Endothelial cell of umbilical vein (primary cell): ENCODE measurements at regions not wholly inside any gene's neighbourhood (a gene's known extent, or its start where the extent isn't known, plus 50 kb on each side); places are given as distances from the start of the nearest gene placed in this dataset.

Source experiments
- BruUV-seq: library from RNA; stranded (reverse); fragments of 400-500 nt; replicated peaks from 2 replicates; lab custom pipeline; 2021; lab: Mats Ljungman, UMichigan
- CTCF ChIA-PET: fragments of 300-600, 350-600 bp; sonication (Branson Sonifier 250); formaldehyde crosslinking; loops from one replicate; lab custom pipeline; 2021; ENCODE audit warnings: antibody characterized with exemption, inconsistent platforms; lab: Charles Lee
- POLR2A ChIA-PET: fragments of 300-600, 350-600 bp; sonication (Branson Sonifier 250); formaldehyde crosslinking; loops from one replicate; lab custom pipeline; 2021; ENCODE audit warnings: antibody characterized with exemption, inconsistent platforms; lab: Charles Lee
- DNase-seq: peaks from one replicate; pipeline ENCODE4 v3.0.0-alpha.2; 2011; ENCODE audit warnings: low read depth, low spot score
- FAIRE-seq: peaks from 2 replicates; lab custom pipeline; 2011; peaks lifted over from hg19 to GRCh38; lab: Jason Lieb, UNC
- H2AFZ ChIP-seq: 2 replicates; pipeline ENCODE4 v1.6.0; 2012; ENCODE audit warnings: low read depth, low read length, control low read depth, inconsistent platforms
- H3K27ac ChIP-seq: 2 replicates; pipeline ENCODE4 v1.5.1; 2011; ENCODE audit warnings: low read depth, mild to moderate bottlenecking, control low read depth, low read length, moderate library complexity; ENCODE audit not compliant: insufficient read depth
- H3K27me3 ChIP-seq, 2 experiments: 2 replicates each; pipeline versions ENCODE4 v1.6.0 to v1.6.1; 2011; ENCODE audit warnings: low read length in 2 of 2, mixed read lengths in 1 of 2; ENCODE audit not compliant: control insufficient read depth in 2 of 2, insufficient read depth in 2 of 2
- H3K36me3 ChIP-seq, 2 experiments: 2 replicates in 1 of 2; 3 replicates in 1 of 2; pipeline ENCODE4 v1.5.1; 2011; ENCODE audit warnings: low read length in 2 of 2, mild to moderate bottlenecking in 1 of 2, moderate library complexity in 1 of 2; ENCODE audit not compliant: control insufficient read depth in 2 of 2, insufficient read depth in 2 of 2; ENCODE audit errors: extremely low read depth in 1 of 2
- H3K4me1 ChIP-seq: 3 replicates; pipeline ENCODE4 v1.5.1; 2011; ENCODE audit warnings: mild to moderate bottlenecking, low read length; ENCODE audit not compliant: control insufficient read depth, insufficient read depth; ENCODE audit errors: extremely low read depth
- H3K4me2 ChIP-seq: 2 replicates; pipeline ENCODE4 v1.6.1; 2011; ENCODE audit warnings: low read length, control low read depth, mixed read lengths; ENCODE audit not compliant: insufficient read depth
- H3K4me3 ChIP-seq, 3 experiments: fragments of 200-600 bp in 1 of 3; sonication (generic), shearing (Covaris generic) in 1 of 3; replicated peaks in 1 of 3; 2 replicates each; pipeline ENCODE4 v1.5.1; 2011 to 2016; ENCODE audit warnings: control low read depth in 3 of 3, low read length in 3 of 3, mild to moderate bottlenecking in 2 of 3, inconsistent platforms in 1 of 3, low read depth in 1 of 3, moderate library complexity in 1 of 3; ENCODE audit not compliant: insufficient read depth in 1 of 3
- H3K79me2 ChIP-seq: 2 replicates; pipeline ENCODE4 v1.6.0; 2012; ENCODE audit warnings: low read length, inconsistent platforms; ENCODE audit not compliant: control insufficient read depth, insufficient read depth
- H3K9ac ChIP-seq: replicated peaks from 2 replicates; pipeline ENCODE3; 2011; ENCODE audit warnings: low read length, control low read depth; ENCODE audit not compliant: insufficient read depth; ENCODE audit errors: extremely low read depth
- H3K9me1 ChIP-seq: replicated peaks from 3 replicates; pipeline ENCODE4 v1.6.0; 2011; ENCODE audit warnings: mild to moderate bottlenecking, low read length; ENCODE audit not compliant: control insufficient read depth, insufficient read depth; ENCODE audit errors: extremely low read depth
- H3K9me3 ChIP-seq: replicated peaks from 2 replicates; pipeline ENCODE4 v1.5.1; 2012; ENCODE audit warnings: low read length, inconsistent platforms; ENCODE audit not compliant: control insufficient read depth, insufficient read depth
- H4K20me1 ChIP-seq: replicated peaks from 2 replicates; pipeline ENCODE3; 2011; ENCODE audit warnings: mild to moderate bottlenecking, low read length; ENCODE audit not compliant: control insufficient read depth, insufficient read depth; ENCODE audit errors: extremely low read depth
- EZH2 ChIP-seq: IDR thresholded peaks from 2 replicates; pipeline ENCODE4 v1.6.1; 2012; ENCODE audit warnings: borderline replicate concordance, low read depth, mild to moderate bottlenecking, moderate library complexity, low read length, inconsistent platforms; ENCODE audit not compliant: severe bottlenecking
- FOS ChIP-seq: IDR thresholded peaks from 2 replicates; pipeline ENCODE4 v1.6.1; 2011; ENCODE audit warnings: mild to moderate bottlenecking, low read length, moderate library complexity, borderline replicate concordance; ENCODE audit not compliant: insufficient read depth
- GATA2 ChIP-seq: IDR thresholded peaks from 2 replicates; pipeline ENCODE4 v1.7.0; 2011; ENCODE audit warnings: low read depth, mild to moderate bottlenecking, moderate library complexity, mixed read lengths, low read length; ENCODE audit not compliant: insufficient read length, insufficient read depth
- JUN ChIP-seq: IDR thresholded peaks from 2 replicates; pipeline ENCODE4 v1.6.1; 2011; ENCODE audit warnings: borderline replicate concordance, low read depth; ENCODE audit not compliant: insufficient read length, insufficient read depth
- MYC ChIP-seq: IDR thresholded peaks from one replicate; pipeline ENCODE4 v1.6.1; 2011; ENCODE audit warnings: mild to moderate bottlenecking, low read depth, low read length
- POLR2A ChIP-seq: IDR thresholded peaks from 2 replicates; pipeline ENCODE4 v1.6.1; 2012; ENCODE audit warnings: low read depth, mild to moderate bottlenecking, control low read depth, low read length
- POLR2AphosphoS5 ChIP-seq: IDR thresholded peaks from 2 replicates; pipeline ENCODE4 v1.6.1; 2012; ENCODE audit warnings: low read depth, mild to moderate bottlenecking, control low read depth, low read length, moderate library complexity; ENCODE audit not compliant: insufficient read depth
- dilution Hi-C: fragments of 300-500 bp; cut with MboI; formaldehyde crosslinking; loops from one replicate; pipeline ENCODE4 v1.15.0; 2019; ENCODE audit warnings: low sequenced_read_pairs; ENCODE audit not compliant: extremely low pct_ligation_motif_present
- intact Hi-C: fragments of 100-400 bp; cut with micrococcal nuclease; formaldehyde crosslinking; loops from one replicate; pipeline ENCODE4 v1.10.0; 2022
- TF ChIP-seq, protein P1 (sequence below): IDR thresholded peaks from 2 replicates; pipeline ENCODE4 v1.6.1; 2011; ENCODE audit not compliant: insufficient read depth, insufficient read length
- TF ChIP-seq, protein P2 (sequence below), 2 donors: IDR thresholded peaks; 1 replicate in 1 of 2; 2 replicates in 1 of 2; pipeline ENCODE4 v1.5.1; 2011; ENCODE audit warnings: low read length in 2 of 2, mild to moderate bottlenecking in 2 of 2, moderate library complexity in 2 of 2, control low read depth in 1 of 2, inconsistent platforms in 1 of 2, low read depth in 1 of 2; ENCODE audit not compliant: insufficient read depth in 1 of 2; ENCODE audit errors: extremely low read depth in 1 of 2

DNA sequence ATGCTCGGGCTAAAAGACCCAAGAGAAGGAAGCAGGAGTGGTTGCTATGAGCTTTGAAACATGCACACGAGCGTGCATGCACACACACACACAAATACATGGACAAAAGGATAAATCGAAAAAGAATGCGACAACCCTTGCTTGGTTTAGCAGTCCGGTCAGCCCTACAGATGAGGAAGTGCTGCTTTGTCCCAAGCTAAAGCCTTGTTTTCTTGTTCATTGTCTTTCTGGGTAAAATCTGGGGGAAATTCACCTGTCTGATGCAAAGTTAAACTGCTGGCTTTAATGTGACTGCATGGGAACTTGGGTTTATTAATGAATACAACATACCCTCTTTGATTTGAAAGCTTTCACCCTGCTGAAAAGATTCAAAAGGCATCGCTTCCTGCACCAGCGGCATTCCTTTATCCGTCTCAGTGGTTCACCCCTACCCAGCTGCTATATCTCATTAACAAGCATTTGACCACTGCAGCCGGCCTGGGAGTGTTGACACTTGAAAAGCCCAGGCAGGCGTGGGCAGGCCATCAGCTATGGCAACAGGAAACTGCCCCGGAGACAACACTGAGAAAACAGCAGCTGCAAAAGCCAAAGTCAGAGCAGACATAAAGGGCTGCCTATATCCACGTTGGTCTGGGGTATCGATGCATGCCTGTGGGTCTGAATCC, 301.7 kb downstream of the NDFIP2 start:
- BruUV-seq: no TSS peak

DNA sequence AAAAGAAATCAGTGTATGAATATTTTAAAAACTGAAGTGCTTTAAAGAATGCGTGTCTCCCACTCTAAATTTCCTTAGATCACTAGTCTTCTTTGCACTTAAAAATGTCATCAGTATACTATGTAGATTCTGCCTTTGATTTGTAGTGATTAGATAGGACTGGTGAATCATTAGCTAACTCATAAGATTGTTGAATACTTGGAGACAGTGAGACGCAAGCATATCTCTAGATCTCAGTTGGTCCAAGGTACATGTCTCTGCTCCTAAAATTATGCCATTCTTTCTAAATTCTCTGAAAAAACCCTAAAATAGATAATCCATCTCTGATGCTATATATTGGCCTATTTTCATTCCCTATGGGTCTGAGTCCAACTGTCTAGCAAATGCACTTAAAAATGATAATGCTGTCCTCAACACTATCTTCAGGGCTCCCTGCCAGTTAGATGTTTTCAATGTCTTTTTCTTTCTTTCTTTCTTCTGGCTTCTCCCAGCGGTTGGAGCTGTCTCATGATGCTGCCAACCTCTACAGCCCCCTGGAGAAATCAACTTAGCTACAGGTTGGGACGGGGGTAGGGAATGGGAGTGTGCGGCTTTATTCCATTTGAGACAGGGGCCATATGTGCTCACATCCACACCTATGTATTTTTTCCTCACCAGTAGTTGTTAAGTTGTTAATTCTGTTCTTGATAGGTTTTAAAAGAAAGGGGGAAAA, 301.0 kb downstream of the NDFIP2 start:
- POLR2A ChIA-PET: interaction anchor here (1.6 kb wide), 1 partner anchor 559 kb away, joined by 4 read pairs; the partner anchor contains the start of gene SPRY2
- H3K79me2 ChIP-seq: no peaks in the 10 kb centered on the region
- BruUV-seq: no TSS peak
- dilution Hi-C loops (no loop called here), intact Hi-C loops (loop anchor here (1.0 to 2.0 kb wide), 2 partner anchors 29 to 135 kb away; no protein-coding TSS in a partner anchor)
- CTCF ChIA-PET: interaction anchor here (1.2 to 2.7 kb wide), 6 partner anchors 9 to 584 kb away, joined by 3 to 11 read pairs (median 5); partner anchors contain the start of gene SPRY2
- no peak overlapping the region for H3K4me2 ChIP-seq
- no peak overlapping the region for H3K27ac ChIP-seq
- peak overlapping the region; percentile 89 for H2AFZ ChIP-seq
- no peaks in the 10 kb centered on the region for H3K9me3 ChIP-seq
- H3K4me1 ChIP-seq: peaks cover 16% of the 10 kb centered on the region
- no peaks in the 10 kb centered on the region for H3K9me1 ChIP-seq
- no peak overlapping the region for H3K9ac ChIP-seq
- no peaks in the 10 kb centered on the region for H4K20me1 ChIP-seq
- H3K4me3 ChIP-seq: no peak overlapping the region
- no peaks in the 10 kb centered on the region for H3K36me3 ChIP-seq
- TF ChIP-seq POLR2A (no peak), JUN (no peak), GATA2 (no peak), EZH2 (no peak), FOS (no peak), POLR2AphosphoS5 (no peak)
- TF ChIP-seq, protein P1, sequence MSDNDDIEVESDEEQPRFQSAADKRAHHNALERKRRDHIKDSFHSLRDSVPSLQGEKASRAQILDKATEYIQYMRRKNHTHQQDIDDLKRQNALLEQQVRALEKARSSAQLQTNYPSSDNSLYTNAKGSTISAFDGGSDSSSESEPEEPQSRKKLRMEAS: no peak
- TF ChIP-seq, protein P2, sequence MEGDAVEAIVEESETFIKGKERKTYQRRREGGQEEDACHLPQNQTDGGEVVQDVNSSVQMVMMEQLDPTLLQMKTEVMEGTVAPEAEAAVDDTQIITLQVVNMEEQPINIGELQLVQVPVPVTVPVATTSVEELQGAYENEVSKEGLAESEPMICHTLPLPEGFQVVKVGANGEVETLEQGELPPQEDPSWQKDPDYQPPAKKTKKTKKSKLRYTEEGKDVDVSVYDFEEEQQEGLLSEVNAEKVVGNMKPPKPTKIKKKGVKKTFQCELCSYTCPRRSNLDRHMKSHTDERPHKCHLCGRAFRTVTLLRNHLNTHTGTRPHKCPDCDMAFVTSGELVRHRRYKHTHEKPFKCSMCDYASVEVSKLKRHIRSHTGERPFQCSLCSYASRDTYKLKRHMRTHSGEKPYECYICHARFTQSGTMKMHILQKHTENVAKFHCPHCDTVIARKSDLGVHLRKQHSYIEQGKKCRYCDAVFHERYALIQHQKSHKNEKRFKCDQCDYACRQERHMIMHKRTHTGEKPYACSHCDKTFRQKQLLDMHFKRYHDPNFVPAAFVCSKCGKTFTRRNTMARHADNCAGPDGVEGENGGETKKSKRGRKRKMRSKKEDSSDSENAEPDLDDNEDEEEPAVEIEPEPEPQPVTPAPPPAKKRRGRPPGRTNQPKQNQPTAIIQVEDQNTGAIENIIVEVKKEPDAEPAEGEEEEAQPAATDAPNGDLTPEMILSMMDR (IDR thresholded peaks at IDR 0.05; ENCODE audit: extremely low read depth in 1 of 2, insufficient read depth in 1 of 2, low read depth in 1 of 2, low read length in 2 of 2): no peak
- FAIRE-seq (no peak), DNase-seq (no peak)
- H3K27me3 ChIP-seq: no peaks in the 10 kb centered on the region

More for the DNA sequence above, 301.7 kb downstream of the NDFIP2 start:
- TF ChIP-seq MYC (no peak), FOS (no peak), POLR2A (no peak), POLR2AphosphoS5 (no peak), EZH2 (no peak), JUN (no peak), GATA2 (no peak)
- TF ChIP-seq, protein P1: peak; percentile 23
- Histone ChIP-seq H2AFZ (peak overlapping the region; percentile 89), H3K4me2 (peak overlapping the region; percentile 34), H3K4me1 (peaks cover 16% of the 10 kb centered on the region), H3K9ac (peak overlapping the region; percentile 21), H3K36me3 (no peaks in the 10 kb centered on the region), H3K79me2 (no peaks in the 10 kb centered on the region), H3K27me3 (no peaks in the 10 kb centered on the region), H3K4me3 (no peak overlapping the region), H3K9me3 (no peaks in the 10 kb centered on the region), H3K9me1 (no peaks in the 10 kb centered on the region), H3K27ac (peak overlapping the region; percentile 19), H4K20me1 (no peaks in the 10 kb centered on the region)
- peak; percentile 93 for DNase-seq
- CTCF ChIA-PET: interaction anchor here (0.8 to 2.7 kb wide), 10 partner anchors 10 to 584 kb away, joined by 3 to 11 read pairs (median 4); partner anchors contain the start of gene SPRY2
- POLR2A ChIA-PET: interaction anchor here (1.2 to 1.6 kb wide), 2 partner anchors 154 to 558 kb away, joined by 3 to 4 read pairs; partner anchors contain the start of gene SPRY2
- peak; percentile 96 for FAIRE-seq
- intact Hi-C loops (loop anchor here (1.0 to 2.0 kb wide), 3 partner anchors 28 to 559 kb away; partner anchors contain the start of gene SPRY2), dilution Hi-C loops (no loop called here)
